Mucosa of descending colon (tissue), 3 donors: ENCODE measurements at regions not wholly inside any gene's neighbourhood (a gene's known extent, or its start where the extent isn't known, plus 50 kb on each side); places are given as distances from the start of the nearest gene placed in this dataset.
A peak's percentile ranks its signal among the peaks of the same experiment; 100 is the strongest.

ENCODE experiments used
- ATAC-seq: fragments of 200-7000 bp; cut with Tn5 transposase; one replicate; pipeline ENCODE4 v1.9.1; 2020; ENCODE audit warnings: mild to moderate bottlenecking, moderate library complexity
- DNase-seq, 3 donors: peaks; one replicate each; pipeline ENCODE4 v3.0.0-alpha.2; 2020
- H3K36me3 ChIP-seq: fragments of 200-600 bp; one replicate; pipeline ENCODE4 v1.8.0; 2021; ENCODE audit warnings: low read depth, mild to moderate bottlenecking
- H3K4me1 ChIP-seq: fragments of 200-600 bp; one replicate; pipeline ENCODE4 v1.8.0; 2021; ENCODE audit warnings: low read depth, mild to moderate bottlenecking
- H3K4me3 ChIP-seq: fragments of 200-600 bp; one replicate; pipeline ENCODE4 v1.8.0; 2021; ENCODE audit warnings: mild to moderate bottlenecking
- H3K9me3 ChIP-seq: fragments of 200-600 bp; one replicate; pipeline ENCODE4 v1.8.0; 2021; ENCODE audit warnings: mild to moderate bottlenecking
- CTCF ChIP-seq: fragments of 200-600 bp; IDR thresholded peaks from one replicate; pipeline ENCODE4 v1.8.0; 2022; ENCODE audit warnings: antibody characterized with exemption, mild to moderate bottlenecking
- intact Hi-C, 2 donors: fragments of 100-400 bp; cut with DNase I in 1 of 2; cut with micrococcal nuclease in 1 of 2; formaldehyde crosslinking; loops; one replicate each; pipeline versions ENCODE4 v1.11.0 to v1.11.1; 2022; cut with DNase I, micrococcal nuclease
- donor health status: DM: no; HTN: no; CAD: no; lungs with moderate emphysema.
- donor health status: DM: no; HTN: no; CAD: no.
- donor health status: DM: no; HTN: yes; CAD: no.

- Histone ChIP-seq H3K4me3 (no peak overlapping the region), H3K4me1 (no peaks in the 10 kb centered on the region), H3K9me3 (no peaks in the 10 kb centered on the region), H3K36me3 (no peaks in the 10 kb centered on the region)
- no peak for ATAC-seq
- TF ChIP-seq CTCF: no peak
- intact Hi-C loops: no loop called here
- DNase-seq: no peak
Measured at GRCh38 chr2:101622210-101623030, 75.1 kb upstream of the MAP4K4 start.

GRCh38 chr2:101619191-101619591, 78.3 kb upstream of the MAP4K4 start:
- no peaks in the 10 kb centered on the region for H3K36me3 ChIP-seq
- no peak for TF ChIP-seq CTCF
- ATAC-seq (no peak), DNase-seq (peak in 1 of 3 donors; percentile 40)
- H3K9me3 ChIP-seq: no peaks in the 10 kb centered on the region
- H3K4me1 ChIP-seq: no peaks in the 10 kb centered on the region
- no peak overlapping the region for H3K4me3 ChIP-seq
- intact Hi-C loops: no loop called here

- no peak for DNase-seq
- no peaks in the 10 kb centered on the region for H3K4me1 ChIP-seq
- H3K36me3 ChIP-seq: no peaks in the 10 kb centered on the region
- no peak for ATAC-seq
- intact Hi-C loops: no loop called here
- TF ChIP-seq CTCF: no peak
- H3K9me3 ChIP-seq: no peaks in the 10 kb centered on the region
- no peak overlapping the region for H3K4me3 ChIP-seq
Measured at GRCh38 chr2:101617796-101618195, 79.7 kb upstream of the MAP4K4 start.

DNA sequence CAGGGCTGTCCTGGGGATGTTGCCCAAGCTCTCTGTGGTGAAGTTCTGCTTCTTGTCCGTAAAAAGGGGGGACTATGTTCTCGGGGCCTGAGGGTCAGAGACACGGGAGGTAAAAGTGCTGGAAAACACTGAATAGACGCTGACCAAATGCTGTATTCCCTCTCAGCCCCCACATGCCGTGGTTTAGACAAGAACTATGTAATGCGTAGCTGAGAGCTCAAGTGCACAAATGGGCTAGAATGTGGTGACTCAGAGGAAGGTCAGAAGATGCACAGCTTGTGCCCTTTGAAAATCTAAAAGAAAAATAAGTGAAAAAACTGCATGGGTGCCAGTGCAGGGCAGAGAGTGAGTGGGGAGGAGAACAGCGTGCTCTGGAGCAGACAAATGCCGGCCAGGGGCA, 80.3 kb upstream of the MAP4K4 start:
- no peaks in the 10 kb centered on the region for H3K4me1 ChIP-seq
- H3K36me3 ChIP-seq: no peaks in the 10 kb centered on the region
- DNase-seq (no peak), ATAC-seq (no peak)
- H3K9me3 ChIP-seq: no peaks in the 10 kb centered on the region
- no peak overlapping the region for H3K4me3 ChIP-seq
- intact Hi-C loops: no loop called here
- TF ChIP-seq CTCF: no peak

- H3K36me3 ChIP-seq: no peaks in the 10 kb centered on the region
- ATAC-seq: no peak
- no peak overlapping the region for H3K4me3 ChIP-seq
- H3K9me3 ChIP-seq: no peaks in the 10 kb centered on the region
- no peak for DNase-seq
- no peaks in the 10 kb centered on the region for H3K4me1 ChIP-seq
- intact Hi-C loops: no loop called here
- TF ChIP-seq CTCF: no peak
Measured at GRCh38 chr2:101614127-101614759, 83.3 kb upstream of the MAP4K4 start.
